A549 (cell line): ENCODE measurements at regions not wholly inside any gene's neighbourhood (a gene's known extent, or its start where the extent isn't known, plus 50 kb on each side); places are given as distances from the start of the nearest gene placed in this dataset.
A peak's percentile ranks its signal among the peaks of the same experiment; 100 is the strongest.

Source experiments
- ATAC-seq, 2 experiments: fragments of 200-7000 bp in 1 of 2; fragments of >200 bp in 1 of 2; cut with Nextera tagmentation in 1 of 2; cut with Tn5 transposase in 1 of 2; 3 replicates each; pipeline versions ENCODE4 v1.8.0 to v1.9.1; 2018 to 2020; ENCODE audit warnings: mild to moderate bottlenecking in 1 of 2, moderate library complexity in 1 of 2
- CTCF ChIA-PET: fragments of 300-600 bp; sonication (Branson Sonifier 250); formaldehyde crosslinking; extraction: SDS; loops from one replicate; lab custom pipeline; 2021; ENCODE audit warnings: antibody characterized with exemption, inconsistent platforms; lab: Yijun Ruan, JAX
- POLR2A ChIA-PET: fragments of 350-600 bp; formaldehyde crosslinking; extraction: SDS; loops from one replicate; lab custom pipeline; 2021; ENCODE audit warnings: antibody characterized with exemption, inconsistent platforms; lab: Yijun Ruan, JAX
- DNase-seq, 2 experiments: peaks; one replicate each; pipeline versions ENCODE4 v3.0.0 to v3.0.0-alpha.2; 2011 to 2016; ENCODE audit warnings: low read depth in 1 of 2, low spot score in 1 of 2
- FAIRE-seq: peaks from 2 replicates; lab custom pipeline; 2011; peaks lifted over from hg19 to GRCh38; lab: Jason Lieb, UNC
- H3K27ac ChIP-seq, 2 experiments: fragments of >200 bp; sonication (Bioruptor Twin); formaldehyde crosslinking; 3 replicates each; pipeline ENCODE4 v1.5.1; 2016 to 2017
- H3K4me1 ChIP-seq: fragments of >200 bp; sonication (Bioruptor Twin); formaldehyde crosslinking; 3 replicates; pipeline ENCODE4 v1.6.1; 2016
- H3K4me2 ChIP-seq: fragments of >200 bp; sonication (Bioruptor Twin); formaldehyde crosslinking; 3 replicates; pipeline ENCODE4 v1.6.1; 2016
- H3K4me3 ChIP-seq: fragments of >200 bp; sonication (Bioruptor Twin); formaldehyde crosslinking; 3 replicates; pipeline ENCODE4 v1.5.1; 2016
- H3K9me3 ChIP-seq: fragments of >200 bp; sonication (Bioruptor Twin); formaldehyde crosslinking; 3 replicates; pipeline ENCODE4 v1.6.1; 2016
- BHLHE40 ChIP-seq: IDR thresholded peaks from 2 replicates; pipeline ENCODE4 v1.6.1; 2012; ENCODE audit warnings: low read depth, low read length, inconsistent platforms
- CBX8 ChIP-seq: fragments of 200-600 bp; sonication (generic); IDR thresholded peaks from 2 replicates; pipeline ENCODE4 v1.6.1; 2016
- EHF ChIP-seq: fragments of 250-450 bp; sonication (Bioruptor Pico); IDR thresholded peaks from 2 replicates; pipeline ENCODE4 v1.5.0; 2020; ENCODE audit warnings: mild to moderate bottlenecking
- EHMT2 ChIP-seq: fragments of 200-600 bp; sonication (generic); IDR thresholded peaks from 2 replicates; pipeline ENCODE4 v1.6.1; 2016; ENCODE audit warnings: antibody characterized with exemption, low read depth, mild to moderate bottlenecking, moderate library complexity
- EP300 ChIP-seq, 2 experiments: fragments of >200 bp; sonication (Bioruptor Twin); formaldehyde crosslinking; IDR thresholded peaks; 2 replicates in 1 of 2; 3 replicates in 1 of 2; pipeline ENCODE4 v1.6.1; 2016 to 2017
- FOSB ChIP-seq: fragments of 250-450 bp; sonication (Bioruptor Pico); IDR thresholded peaks from 2 replicates; pipeline ENCODE4 v1.5.0; 2020; ENCODE audit warnings: mild to moderate bottlenecking, moderate library complexity
- FOSL2 ChIP-seq, 2 experiments: fragments of 450-650 bp in 1 of 2; fragments of >200 bp in 1 of 2; sonication (Bioruptor Twin) in 1 of 2; formaldehyde crosslinking; IDR thresholded peaks; 2 replicates each; pipeline versions ENCODE4 v1.5.0 to v1.6.1; 2016 to 2020; ENCODE audit warnings: mild to moderate bottlenecking in 1 of 2, moderate library complexity in 1 of 2
- FOXS1 ChIP-seq: fragments of 250-450 bp; sonication (Bioruptor Pico); IDR thresholded peaks from 2 replicates; pipeline ENCODE4 v1.5.0; 2020; ENCODE audit warnings: mild to moderate bottlenecking, moderate library complexity
- HDAC2 ChIP-seq: fragments of 200-600 bp; sonication (generic); IDR thresholded peaks from 2 replicates; pipeline ENCODE4 v1.6.1; 2016
- HOXB13 ChIP-seq: fragments of 250-450 bp; sonication (Bioruptor Pico); IDR thresholded peaks from 2 replicates; pipeline ENCODE4 v1.5.0; 2020; ENCODE audit warnings: low read depth, mild to moderate bottlenecking, moderate library complexity
- KDM5A ChIP-seq: fragments of 200-600 bp; sonication (generic); IDR thresholded peaks from 2 replicates; pipeline ENCODE4 v1.6.1; 2016; ENCODE audit warnings: antibody characterized with exemption, mild to moderate bottlenecking
- MAFK ChIP-seq: fragments of 450-650 bp; IDR thresholded peaks from 2 replicates; pipeline ENCODE4 v1.6.1; 2014; ENCODE audit not compliant: partially characterized antibody
- NR3C1 ChIP-seq: fragments of >200 bp; sonication (Bioruptor Twin); formaldehyde crosslinking; IDR thresholded peaks from 3 replicates; pipeline ENCODE4 v1.6.1; 2017
- RFX5 ChIP-seq: fragments of 450-650 bp; IDR thresholded peaks from 2 replicates; pipeline ENCODE4 v1.7.1; 2014; ENCODE audit warnings: antibody characterized with exemption, mild to moderate bottlenecking, moderate library complexity
- RNF2 ChIP-seq: fragments of 200-600 bp; sonication (generic); IDR thresholded peaks from 2 replicates; pipeline ENCODE4 v1.6.1; 2016; ENCODE audit warnings: low read depth, mild to moderate bottlenecking, antibody characterized with exemption, moderate library complexity, borderline replicate concordance
- SMC3 ChIP-seq: fragments of >200 bp; sonication (Bioruptor Twin); formaldehyde crosslinking; IDR thresholded peaks from 3 replicates; pipeline ENCODE4 v1.6.1; 2018; ENCODE audit warnings: inconsistent platforms
- TP53 ChIP-seq: fragments of 250-450 bp; sonication (Bioruptor Pico); IDR thresholded peaks from 2 replicates; pipeline ENCODE4 v1.5.0; 2021; ENCODE audit warnings: mild to moderate bottlenecking, moderate library complexity
- ZFP36 ChIP-seq: fragments of 450-650 bp; IDR thresholded peaks from 2 replicates; pipeline ENCODE4 v1.6.1; 2014; ENCODE audit warnings: borderline replicate concordance; ENCODE audit not compliant: partially characterized antibody
- ZSCAN20 ChIP-seq: fragments of 250-450 bp; sonication (Bioruptor Pico); IDR thresholded peaks from 2 replicates; pipeline ENCODE4 v1.8.0; 2022; ENCODE audit warnings: mild to moderate bottlenecking, moderate library complexity
- WGBS: methylation state at CpG from one replicate; pipeline ENCODE4 v1.1.6; 2017; ENCODE audit errors: missing lambda C conversion rate; 5-methylcytosine and 5-hydroxymethylcytosine counted together
- TF ChIP-seq, protein P1 (sequence below): fragments of >200 bp; sonication (Bioruptor Twin); formaldehyde crosslinking; IDR thresholded peaks from 2 replicates; pipeline ENCODE4 v1.6.1; 2016
- TF ChIP-seq, protein P2 (sequence below): fragments of >200 bp; sonication (Bioruptor Twin); formaldehyde crosslinking; IDR thresholded peaks from 3 replicates; pipeline ENCODE4 v1.6.1; 2016
- TF ChIP-seq, protein P3 (sequence below): IDR thresholded peaks from 2 replicates; pipeline ENCODE4 v1.6.1; 2012; ENCODE audit warnings: low read depth, borderline replicate concordance
- TF ChIP-seq, protein P4 (sequence below): fragments of 250-450 bp; sonication (Bioruptor Pico); IDR thresholded peaks from 2 replicates; pipeline ENCODE4 v1.5.0; 2021; ENCODE audit warnings: mild to moderate bottlenecking, moderate library complexity, borderline replicate concordance

DNA sequence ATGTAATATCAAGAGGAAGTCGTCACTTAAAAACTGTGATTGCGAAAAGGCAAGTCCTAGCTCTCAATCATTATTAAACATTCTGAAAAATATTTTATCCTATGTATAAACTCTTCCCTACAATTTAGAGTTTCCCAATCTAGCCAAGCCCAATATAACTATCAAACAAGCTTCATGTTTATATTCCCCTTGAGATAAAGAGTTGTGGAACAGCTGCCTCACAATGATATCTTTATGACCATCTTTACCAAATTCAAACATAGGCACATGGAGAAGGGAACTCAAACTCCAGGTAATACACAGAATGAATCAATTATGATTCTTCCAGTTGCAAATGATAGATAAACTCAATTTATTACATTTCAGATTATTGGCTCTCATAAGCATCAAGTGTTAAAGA is 1468.7 kb downstream of the EFNA5 start (continued):
- TF ChIP-seq, protein P1, sequence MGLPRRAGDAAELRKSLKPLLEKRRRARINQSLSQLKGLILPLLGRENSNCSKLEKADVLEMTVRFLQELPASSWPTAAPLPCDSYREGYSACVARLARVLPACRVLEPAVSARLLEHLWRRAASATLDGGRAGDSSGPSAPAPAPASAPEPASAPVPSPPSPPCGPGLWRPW = no peak
- no peak for TF ChIP-seq HDAC2

DNA sequence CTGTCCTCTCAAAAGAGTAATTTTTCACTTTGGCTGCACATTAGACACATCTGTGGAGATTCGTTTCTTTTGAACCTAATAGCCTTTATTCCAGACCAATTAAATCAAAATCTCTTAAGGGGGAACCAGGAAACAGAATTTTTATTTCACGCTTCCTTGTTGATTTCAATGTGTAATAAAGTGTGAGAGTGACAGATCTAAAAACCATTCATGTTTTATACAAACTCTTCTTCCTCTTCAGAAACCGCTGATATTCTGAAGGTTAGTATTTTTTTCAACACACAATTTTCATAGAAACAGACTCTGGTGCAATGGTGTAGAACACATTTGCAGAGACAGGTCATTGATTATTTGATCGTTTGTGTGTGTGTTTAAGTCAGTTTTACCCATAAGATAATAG is 1469.8 kb downstream of the EFNA5 start:
- DNase-seq = no peak
- no peak for FAIRE-seq
- CTCF ChIA-PET = no interaction called here

DNA sequence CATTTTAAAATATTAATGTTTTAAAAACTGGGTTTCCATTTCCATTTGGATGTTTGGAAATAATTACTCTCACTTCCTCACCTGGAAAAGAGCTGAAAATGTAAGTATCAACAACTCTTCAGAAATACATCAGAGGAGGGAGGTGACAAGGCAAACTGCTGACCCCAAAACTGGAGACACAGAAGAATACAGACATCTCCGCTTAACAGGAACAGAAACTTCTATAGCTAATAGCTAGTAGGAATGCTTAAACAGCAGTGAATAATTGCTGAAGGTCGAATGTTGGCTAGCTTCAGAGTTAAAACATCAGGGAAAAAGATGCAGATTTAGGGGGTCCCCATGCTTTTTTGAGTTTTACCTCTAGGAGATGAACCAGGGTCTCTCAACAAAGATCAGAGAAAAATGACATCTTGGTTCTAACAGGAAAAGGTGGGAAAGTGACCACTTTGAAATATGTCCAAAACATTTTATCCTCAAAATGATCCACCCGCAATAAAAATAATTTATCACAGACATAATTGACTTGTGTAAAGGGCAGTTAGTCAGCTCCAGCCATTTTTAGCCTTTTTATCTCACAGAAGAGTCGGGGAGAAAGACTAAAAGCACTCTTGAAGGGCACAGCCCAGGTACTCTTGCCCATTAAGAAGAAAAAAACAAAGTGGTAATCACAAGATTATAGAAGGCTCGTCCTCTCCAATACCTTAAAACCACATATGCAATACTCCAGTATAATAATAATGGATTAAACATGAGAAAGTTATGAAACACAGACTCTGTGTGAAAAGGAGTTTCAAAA is 1474.9 kb downstream of the EFNA5 start:
- ChIA-PET POLR2A (no interaction called here), CTCF (no interaction called here)
- H3K27ac ChIP-seq = no peak overlapping the region
- DNase-seq = no peak
- no peak for FAIRE-seq
- H3K4me1 ChIP-seq = no peaks in the 10 kb centered on the region
- WGBS = 40% methylated on average over 5 of the region's 5 CpGs
- no peak for ATAC-seq
- no peak for TF ChIP-seq EHF
- no peak for TF ChIP-seq SMC3
- TF ChIP-seq FOSL2 (IDR thresholded peaks at IDR 0.05) = no peak
- TF ChIP-seq FOSL2 (CRISPR knock-in tag; IDR thresholded peaks at IDR 0.05) = no peak
- TF ChIP-seq CBX8 = no peak
- no peak for TF ChIP-seq FOSB
- TF ChIP-seq, all 56 proteins: peak for 0
- Histone ChIP-seq H3K4me2 (peak overlapping the region; percentile 51; the same call in 2 of the 3 replicates), H3K9me3 (no peaks in the 10 kb centered on the region), H3K4me3 (no peak overlapping the region)

More for the DNA sequence above, 1469.8 kb downstream of the EFNA5 start:
- Histone ChIP-seq H3K4me3 (no peak overlapping the region), H3K4me2 (no peak overlapping the region), H3K27ac (no peak overlapping the region), H3K4me1 (no peaks in the 10 kb centered on the region), H3K9me3 (no peaks in the 10 kb centered on the region)
- 65% methylated on average over 4 of the region's 4 CpGs for WGBS
- no peak for ATAC-seq
- POLR2A ChIA-PET = no interaction called here
- TF ChIP-seq HOXB13 (CRISPR knock-in tag) (no peak), NR3C1 (no peak), MAFK (no peak), RNF2 (no peak), RFX5 (no peak), EP300 (IDR thresholded peaks at IDR 0.05) (no peak), BHLHE40 (no peak), FOXS1 (CRISPR knock-in tag) (no peak), ZSCAN20 (CRISPR knock-in tag) (no peak), ZFP36 (no peak), TP53 (CRISPR knock-in tag) (no peak), KDM5A (no peak), EHMT2 (no peak)
- TF ChIP-seq, protein P2, sequence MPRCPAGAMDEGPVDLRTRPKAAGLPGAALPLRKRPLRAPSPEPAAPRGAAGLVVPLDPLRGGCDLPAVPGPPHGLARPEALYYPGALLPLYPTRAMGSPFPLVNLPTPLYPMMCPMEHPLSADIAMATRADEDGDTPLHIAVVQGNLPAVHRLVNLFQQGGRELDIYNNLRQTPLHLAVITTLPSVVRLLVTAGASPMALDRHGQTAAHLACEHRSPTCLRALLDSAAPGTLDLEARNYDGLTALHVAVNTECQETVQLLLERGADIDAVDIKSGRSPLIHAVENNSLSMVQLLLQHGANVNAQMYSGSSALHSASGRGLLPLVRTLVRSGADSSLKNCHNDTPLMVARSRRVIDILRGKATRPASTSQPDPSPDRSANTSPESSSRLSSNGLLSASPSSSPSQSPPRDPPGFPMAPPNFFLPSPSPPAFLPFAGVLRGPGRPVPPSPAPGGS = no peak
- TF ChIP-seq, protein P3, sequence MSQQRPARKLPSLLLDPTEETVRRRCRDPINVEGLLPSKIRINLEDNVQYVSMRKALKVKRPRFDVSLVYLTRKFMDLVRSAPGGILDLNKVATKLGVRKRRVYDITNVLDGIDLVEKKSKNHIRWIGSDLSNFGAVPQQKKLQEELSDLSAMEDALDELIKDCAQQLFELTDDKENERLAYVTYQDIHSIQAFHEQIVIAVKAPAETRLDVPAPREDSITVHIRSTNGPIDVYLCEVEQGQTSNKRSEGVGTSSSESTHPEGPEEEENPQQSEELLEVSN = no peak
- TF ChIP-seq, protein P4, sequence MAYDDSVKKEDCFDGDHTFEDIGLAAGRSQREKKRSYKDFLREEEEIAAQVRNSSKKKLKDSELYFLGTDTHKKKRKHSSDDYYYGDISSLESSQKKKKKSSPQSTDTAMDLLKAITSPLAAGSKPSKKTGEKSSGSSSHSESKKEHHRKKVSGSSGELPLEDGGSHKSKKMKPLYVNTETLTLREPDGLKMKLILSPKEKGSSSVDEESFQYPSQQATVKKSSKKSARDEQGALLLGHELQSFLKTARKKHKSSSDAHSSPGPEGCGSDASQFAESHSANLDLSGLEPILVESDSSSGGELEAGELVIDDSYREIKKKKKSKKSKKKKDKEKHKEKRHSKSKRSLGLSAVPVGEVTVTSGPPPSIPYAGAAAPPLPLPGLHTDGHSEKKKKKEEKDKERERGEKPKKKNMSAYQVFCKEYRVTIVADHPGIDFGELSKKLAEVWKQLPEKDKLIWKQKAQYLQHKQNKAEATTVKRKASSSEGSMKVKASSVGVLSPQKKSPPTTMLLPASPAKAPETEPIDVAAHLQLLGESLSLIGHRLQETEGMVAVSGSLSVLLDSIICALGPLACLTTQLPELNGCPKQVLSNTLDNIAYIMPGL (CRISPR knock-in tag) = no peak
